ENCODE measurements at regions not wholly inside any gene's neighbourhood (a gene's known extent, or its start where the extent isn't known, plus 50 kb on each side); places are given as distances from the start of the nearest gene placed in this dataset.
"Not testable (repeated sequence)": the region's sequence is repeated elsewhere in the genome, so short reads cannot be mapped to it uniquely, and the experiment has no call there.

DNA sequence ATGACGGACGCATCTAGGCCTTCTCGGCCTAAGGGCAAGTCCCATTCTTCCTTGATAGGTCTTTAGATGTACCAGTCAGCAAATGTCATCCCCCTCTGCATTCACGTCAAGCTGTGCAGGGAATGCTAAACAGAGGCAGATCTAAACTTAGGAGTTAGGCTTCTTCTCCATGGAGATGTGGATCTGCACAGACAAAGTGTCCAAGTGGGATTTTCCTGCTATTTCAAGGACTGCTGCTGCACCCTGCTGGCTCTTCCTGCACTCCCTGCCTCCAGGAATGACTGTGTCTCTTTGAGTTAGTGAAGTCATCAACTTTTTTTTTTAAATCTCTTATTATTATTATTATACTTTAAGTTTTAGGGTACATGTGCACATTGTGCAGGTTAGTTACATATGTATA, 73.4 kb upstream of the SAMD11 start:
- TF ChIP-seq, protein P1, sequence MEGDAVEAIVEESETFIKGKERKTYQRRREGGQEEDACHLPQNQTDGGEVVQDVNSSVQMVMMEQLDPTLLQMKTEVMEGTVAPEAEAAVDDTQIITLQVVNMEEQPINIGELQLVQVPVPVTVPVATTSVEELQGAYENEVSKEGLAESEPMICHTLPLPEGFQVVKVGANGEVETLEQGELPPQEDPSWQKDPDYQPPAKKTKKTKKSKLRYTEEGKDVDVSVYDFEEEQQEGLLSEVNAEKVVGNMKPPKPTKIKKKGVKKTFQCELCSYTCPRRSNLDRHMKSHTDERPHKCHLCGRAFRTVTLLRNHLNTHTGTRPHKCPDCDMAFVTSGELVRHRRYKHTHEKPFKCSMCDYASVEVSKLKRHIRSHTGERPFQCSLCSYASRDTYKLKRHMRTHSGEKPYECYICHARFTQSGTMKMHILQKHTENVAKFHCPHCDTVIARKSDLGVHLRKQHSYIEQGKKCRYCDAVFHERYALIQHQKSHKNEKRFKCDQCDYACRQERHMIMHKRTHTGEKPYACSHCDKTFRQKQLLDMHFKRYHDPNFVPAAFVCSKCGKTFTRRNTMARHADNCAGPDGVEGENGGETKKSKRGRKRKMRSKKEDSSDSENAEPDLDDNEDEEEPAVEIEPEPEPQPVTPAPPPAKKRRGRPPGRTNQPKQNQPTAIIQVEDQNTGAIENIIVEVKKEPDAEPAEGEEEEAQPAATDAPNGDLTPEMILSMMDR (IDR thresholded peaks at IDR 0.05), result not testable (repeated sequence)
- not testable (repeated sequence) for TF ChIP-seq POLR2A, EP300, POLR2AphosphoS5 (IDR thresholded peaks at IDR 0.05)

Measured in upper lobe of left lung (tissue), 4 donors.